Sigmoid colon (tissue), 4 donors: ENCODE measurements at regions not wholly inside any gene's neighbourhood (a gene's known extent, or its start where the extent isn't known, plus 50 kb on each side); places are given as distances from the start of the nearest gene placed in this dataset.

Experiments
- EP300 ChIP-seq, 4 donors: sonication (generic); formaldehyde crosslinking; IDR thresholded peaks; one replicate each; pipeline ENCODE4 v1.6.1; 2017; ENCODE audit warnings: antibody characterized with exemption in 4 of 4
- POLR2A ChIP-seq, 2 donors: fragments of 450-650 bp; IDR thresholded peaks; one replicate each; pipeline ENCODE4 v1.6.1; 2016; ENCODE audit warnings: antibody characterized with exemption in 2 of 2, mild to moderate bottlenecking in 2 of 2, moderate library complexity in 2 of 2
- POLR2AphosphoS5 ChIP-seq, 4 donors: sonication (generic); formaldehyde crosslinking; IDR thresholded peaks; one replicate each; pipeline ENCODE4 v1.6.1; 2017; ENCODE audit warnings: antibody characterized with exemption in 4 of 4
- TF ChIP-seq, protein P1 (sequence below), 4 experiments: fragments of 450-650 bp in 3 of 4; fragments of 200-600 bp in 1 of 4; IDR thresholded peaks; one replicate each; pipeline ENCODE4 v1.5.1; 2016 to 2019; ENCODE audit warnings: antibody characterized with exemption in 4 of 4, mild to moderate bottlenecking in 3 of 4, moderate library complexity in 2 of 4

DNA sequence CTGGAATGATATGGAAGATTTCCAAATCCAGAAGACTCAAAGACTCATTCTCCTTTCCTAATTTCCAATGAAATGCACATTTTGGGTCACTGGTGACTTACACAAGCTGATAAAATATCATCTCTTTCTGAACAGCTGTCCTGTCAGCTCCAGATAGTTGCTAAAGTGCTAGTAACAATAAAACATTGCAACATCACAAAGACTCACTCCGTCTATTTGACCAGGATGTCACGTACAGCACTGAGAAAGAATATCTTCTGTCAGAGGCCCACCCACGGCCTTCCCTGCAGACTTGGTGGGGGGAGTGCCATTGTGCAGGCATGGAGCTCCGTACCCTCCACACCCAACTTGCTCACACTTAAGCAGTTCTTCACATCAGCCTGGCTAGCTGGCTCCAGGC is 78.9 kb upstream of the EGR2 start:
- TF ChIP-seq, protein P1, sequence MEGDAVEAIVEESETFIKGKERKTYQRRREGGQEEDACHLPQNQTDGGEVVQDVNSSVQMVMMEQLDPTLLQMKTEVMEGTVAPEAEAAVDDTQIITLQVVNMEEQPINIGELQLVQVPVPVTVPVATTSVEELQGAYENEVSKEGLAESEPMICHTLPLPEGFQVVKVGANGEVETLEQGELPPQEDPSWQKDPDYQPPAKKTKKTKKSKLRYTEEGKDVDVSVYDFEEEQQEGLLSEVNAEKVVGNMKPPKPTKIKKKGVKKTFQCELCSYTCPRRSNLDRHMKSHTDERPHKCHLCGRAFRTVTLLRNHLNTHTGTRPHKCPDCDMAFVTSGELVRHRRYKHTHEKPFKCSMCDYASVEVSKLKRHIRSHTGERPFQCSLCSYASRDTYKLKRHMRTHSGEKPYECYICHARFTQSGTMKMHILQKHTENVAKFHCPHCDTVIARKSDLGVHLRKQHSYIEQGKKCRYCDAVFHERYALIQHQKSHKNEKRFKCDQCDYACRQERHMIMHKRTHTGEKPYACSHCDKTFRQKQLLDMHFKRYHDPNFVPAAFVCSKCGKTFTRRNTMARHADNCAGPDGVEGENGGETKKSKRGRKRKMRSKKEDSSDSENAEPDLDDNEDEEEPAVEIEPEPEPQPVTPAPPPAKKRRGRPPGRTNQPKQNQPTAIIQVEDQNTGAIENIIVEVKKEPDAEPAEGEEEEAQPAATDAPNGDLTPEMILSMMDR (IDR thresholded peaks at IDR 0.05) = no peak
- TF ChIP-seq POLR2AphosphoS5 (IDR thresholded peaks at IDR 0.05) (no peak), POLR2A (IDR thresholded peaks at IDR 0.05) (no peak), EP300 (IDR thresholded peaks at IDR 0.05) (no peak)
